GM10248 (cell line): ENCODE measurements at regions not wholly inside any gene's neighbourhood (a gene's known extent, or its start where the extent isn't known, plus 50 kb on each side); places are given as distances from the start of the nearest gene placed in this dataset.

Source experiments
- CTCF ChIA-PET: fragments of 300-600 bp; sonication (Branson Sonifier 250); formaldehyde crosslinking; extraction: SDS; loops from one replicate; lab custom pipeline; 2021; ENCODE audit warnings: antibody characterized with exemption; lab: Yijun Ruan, JAX
- POLR2A ChIA-PET: fragments of 350-650 bp; sonication (Branson Sonifier 250); formaldehyde crosslinking; extraction: SDS; loops from one replicate; lab custom pipeline; 2020; ENCODE audit warnings: antibody characterized with exemption; lab: Yijun Ruan, JAX
- DNase-seq: peaks from one replicate; pipeline ENCODE4 v3.0.0; 2012; ENCODE audit errors: extremely low spot score
- CTCF ChIP-seq: IDR thresholded peaks from 2 replicates; pipeline ENCODE4 v1.5.1; 2012; ENCODE audit warnings: mild to moderate bottlenecking, low read depth; ENCODE audit errors: extremely low read depth, missing control alignments, control extremely low read depth

- ChIA-PET CTCF (interaction anchor here (1.2 to 2.0 kb wide), 2 partner anchors 22 to 574 kb away, joined by 3 to 4 read pairs; no protein-coding TSS in a partner anchor), POLR2A (no interaction called here)
- TF ChIP-seq CTCF = no peak
- no peak for DNase-seq
Observed at GRCh38 chr15:36325206-36325605, 254.2 kb upstream of the CDIN1 start.

GRCh38 chr15:36329592-36329991 lies 249.8 kb upstream of the CDIN1 start:
- CTCF ChIA-PET = no interaction called here
- POLR2A ChIA-PET = no interaction called here
- DNase-seq = no peak
- no peak for TF ChIP-seq CTCF

GRCh38 chr15:36330598-36330997 lies 248.8 kb upstream of the CDIN1 start:
- TF ChIP-seq CTCF = no peak
- ChIA-PET POLR2A (no interaction called here), CTCF (interaction anchor here (1.3 to 1.5 kb wide), 2 partner anchors 10 to 19 kb away, joined by 3 read pairs; no protein-coding TSS in a partner anchor)
- DNase-seq = no peak

- POLR2A ChIA-PET = no interaction called here
- no peak for TF ChIP-seq CTCF
- CTCF ChIA-PET = interaction anchor here (0.7 to 1.5 kb wide), 2 partner anchors 9 to 25 kb away, joined by 3 read pairs; no protein-coding TSS in a partner anchor
- DNase-seq = no peak
Observed at GRCh38 chr15:36331531-36332275, 247.7 kb upstream of the CDIN1 start.

GRCh38 chr15:36332301-36332700 lies 247.1 kb upstream of the CDIN1 start:
- CTCF ChIA-PET = no interaction called here
- POLR2A ChIA-PET = no interaction called here
- no peak for TF ChIP-seq CTCF
- no peak for DNase-seq

- TF ChIP-seq CTCF = no peak
Observed at GRCh38 chr15:36332896-36333295, 246.5 kb upstream of the CDIN1 start.

More at GRCh38 chr15:36332896-36333295, 246.5 kb upstream of the CDIN1 start:
- no peak for DNase-seq
- ChIA-PET POLR2A (no interaction called here), CTCF (no interaction called here)
